CD4-positive, alpha-beta T cell (primary cell): ENCODE measurements at regions not wholly inside any gene's neighbourhood (a gene's known extent, or its start where the extent isn't known, plus 50 kb on each side); places are given as distances from the start of the nearest gene placed in this dataset.

ENCODE experiments used
- ATAC-seq: fragments of 200-7000 bp; cut with Tn5 transposase; one replicate; pipeline ENCODE4 v1.10.0; 2022; ENCODE audit warnings: mild to moderate bottlenecking; ENCODE audit not compliant: poor library complexity
- CTCF ChIA-PET: fragments of 350-600 bp; sonication (Branson Sonifier 250); formaldehyde crosslinking; loops from one replicate; lab custom pipeline; 2021; ENCODE audit warnings: antibody characterized with exemption, inconsistent platforms; lab: Charles Lee
- POLR2A ChIA-PET: fragments of 350-600 bp; sonication (Branson Sonifier 250); formaldehyde crosslinking; loops from one replicate; lab custom pipeline; 2021; ENCODE audit warnings: antibody characterized with exemption, inconsistent platforms; lab: Charles Lee
- DNase-seq, 14 experiments: peaks; one replicate each; pipeline ENCODE4 v3.0.0-alpha.2; 2013 to 2020; ENCODE audit warnings: mixed read lengths in 2 of 14
- H3K27ac ChIP-seq, 2 donors: one replicate each; pipeline versions ENCODE4 v1.5.1 to v1.7.0; 2013; ENCODE audit warnings: low read length in 2 of 2, low read depth in 1 of 2, mild to moderate bottlenecking in 1 of 2
- H3K27me3 ChIP-seq, 2 experiments: 1 replicate in 1 of 2; 2 replicates in 1 of 2; pipeline versions ENCODE4 v1.6.1 to v1.7.0; 2013; ENCODE audit warnings: low read length in 2 of 2, control low read depth in 1 of 2, mild to moderate bottlenecking in 1 of 2, moderate library complexity in 1 of 2; ENCODE audit not compliant: insufficient read depth in 2 of 2, control insufficient read depth in 1 of 2
- H3K36me3 ChIP-seq: one replicate; pipeline ENCODE4 v1.6.1; 2013; ENCODE audit warnings: low read length, control low read depth; ENCODE audit not compliant: insufficient read depth
- H3K4me1 ChIP-seq: one replicate; pipeline ENCODE4 v1.6.1; 2013; ENCODE audit warnings: low read length, control low read depth; ENCODE audit not compliant: insufficient read depth
- H3K4me3 ChIP-seq: one replicate; pipeline ENCODE4 v1.5.1; 2013; ENCODE audit warnings: mild to moderate bottlenecking, low read length, moderate library complexity
- H3K9me3 ChIP-seq, 2 experiments: 1 replicate in 1 of 2; 2 replicates in 1 of 2; pipeline versions ENCODE4 v1.6.1 to v1.7.0; 2013; ENCODE audit warnings: low read length in 2 of 2, mild to moderate bottlenecking in 2 of 2, control low read depth in 1 of 2, moderate library complexity in 1 of 2; ENCODE audit not compliant: control insufficient read depth in 1 of 2, insufficient read depth in 1 of 2
- H3K27ac Mint-ChIP-seq: one replicate; pipeline ENCODE4 v1.8.0; 2020; ENCODE audit warnings: mixed read lengths
- H3K27me3 Mint-ChIP-seq: one replicate; pipeline ENCODE4 v1.8.0; 2021; ENCODE audit warnings: mixed read lengths
- H3K36me3 Mint-ChIP-seq: one replicate; pipeline ENCODE4 v1.8.0; 2021; ENCODE audit warnings: low read depth, mixed read lengths
- H3K4me1 Mint-ChIP-seq: one replicate; pipeline ENCODE4 v1.8.0; 2021; ENCODE audit warnings: low read depth, mixed read lengths
- H3K4me3 Mint-ChIP-seq: one replicate; pipeline ENCODE4 v1.8.0; 2020; ENCODE audit warnings: mild to moderate bottlenecking, mixed read lengths
- H3K9me3 Mint-ChIP-seq: one replicate; pipeline ENCODE4 v1.8.0; 2020; ENCODE audit warnings: mixed read lengths
- CTCF ChIP-seq: fragments of 200-600 bp; IDR thresholded peaks from one replicate; pipeline ENCODE4 v1.8.0; 2022; ENCODE audit warnings: antibody characterized with exemption, mild to moderate bottlenecking
- intact Hi-C, 2 experiments: fragments of 100-400 bp; cut with DNase I in 1 of 2; cut with micrococcal nuclease in 1 of 2; formaldehyde crosslinking; loops; one replicate each; pipeline versions ENCODE4 v1.15.1 to v1.9.0; 2023 to 2025; cut with DNase I, micrococcal nuclease

GRCh38 chr18:56522816-56523215, 115.6 kb downstream of the TXNL1 start:
- H3K27ac Mint-ChIP-seq = no peak overlapping the region
- ChIA-PET CTCF (no interaction called here), POLR2A (no interaction called here)
- TF ChIP-seq CTCF = no peak
- no peaks in the 10 kb centered on the region for H3K9me3 Mint-ChIP-seq
- intact Hi-C loops = no loop called here
- ATAC-seq (no peak), DNase-seq (no peak)
- H3K4me1 ChIP-seq = no peaks in the 10 kb centered on the region
- no peaks in the 10 kb centered on the region for H3K4me1 Mint-ChIP-seq
- H3K27me3 ChIP-seq = no peaks in the 10 kb centered on the region
- no peak overlapping the region for H3K4me3 Mint-ChIP-seq
- no peak overlapping the region for H3K27ac ChIP-seq
- H3K9me3 ChIP-seq = peaks cover 0 to 7% of the 10 kb centered on the region in 2 experiments
- no peaks in the 10 kb centered on the region for H3K36me3 ChIP-seq
- H3K36me3 Mint-ChIP-seq = no peaks in the 10 kb centered on the region
- no peak overlapping the region for H3K4me3 ChIP-seq
- peaks cover 13% of the 10 kb centered on the region for H3K27me3 Mint-ChIP-seq

- ATAC-seq = no peak
- Histone ChIP-seq H3K4me1 (no peaks in the 10 kb centered on the region), H3K36me3 (no peaks in the 10 kb centered on the region), H3K9me3 (peaks cover 0 to 7% of the 10 kb centered on the region in 2 experiments), H3K4me3 (no peak overlapping the region), H3K27ac (no peak overlapping the region), H3K27me3 (no peaks in the 10 kb centered on the region)
- no peaks in the 10 kb centered on the region for H3K9me3 Mint-ChIP-seq
- H3K27me3 Mint-ChIP-seq = peaks cover 13% of the 10 kb centered on the region
- no peak overlapping the region for H3K27ac Mint-ChIP-seq
- H3K4me3 Mint-ChIP-seq = no peak overlapping the region
- H3K36me3 Mint-ChIP-seq = no peaks in the 10 kb centered on the region
- TF ChIP-seq CTCF = no peak
- DNase-seq = no peak
- intact Hi-C loops = no loop called here
- H3K4me1 Mint-ChIP-seq = no peaks in the 10 kb centered on the region
- CTCF ChIA-PET = no interaction called here
- POLR2A ChIA-PET = no interaction called here
Measured at GRCh38 chr18:56521263-56521662, 117.1 kb downstream of the TXNL1 start.

- H3K27ac ChIP-seq = no peak overlapping the region
- no peak for TF ChIP-seq CTCF
- ChIA-PET POLR2A (no interaction called here), CTCF (no interaction called here)
- no peaks in the 10 kb centered on the region for H3K36me3 ChIP-seq
- no peak for DNase-seq
- Mint-ChIP-seq H3K27me3 (peaks cover 8% of the 10 kb centered on the region), H3K4me1 (no peaks in the 10 kb centered on the region), H3K36me3 (no peaks in the 10 kb centered on the region), H3K4me3 (no peak overlapping the region), H3K9me3 (no peaks in the 10 kb centered on the region), H3K27ac (no peak overlapping the region)
- no peaks in the 10 kb centered on the region for H3K27me3 ChIP-seq
- intact Hi-C loops = no loop called here
- peaks cover 0 to 7% of the 10 kb centered on the region in 2 experiments for H3K9me3 ChIP-seq
- ATAC-seq = no peak
- no peaks in the 10 kb centered on the region for H3K4me1 ChIP-seq
- no peak overlapping the region for H3K4me3 ChIP-seq
Measured at GRCh38 chr18:56517761-56518160, 120.6 kb downstream of the TXNL1 start.
